ENCODE measurements at regions not wholly inside any gene's neighbourhood (a gene's known extent, or its start where the extent isn't known, plus 50 kb on each side); places are given as distances from the start of the nearest gene placed in this dataset.

DNA sequence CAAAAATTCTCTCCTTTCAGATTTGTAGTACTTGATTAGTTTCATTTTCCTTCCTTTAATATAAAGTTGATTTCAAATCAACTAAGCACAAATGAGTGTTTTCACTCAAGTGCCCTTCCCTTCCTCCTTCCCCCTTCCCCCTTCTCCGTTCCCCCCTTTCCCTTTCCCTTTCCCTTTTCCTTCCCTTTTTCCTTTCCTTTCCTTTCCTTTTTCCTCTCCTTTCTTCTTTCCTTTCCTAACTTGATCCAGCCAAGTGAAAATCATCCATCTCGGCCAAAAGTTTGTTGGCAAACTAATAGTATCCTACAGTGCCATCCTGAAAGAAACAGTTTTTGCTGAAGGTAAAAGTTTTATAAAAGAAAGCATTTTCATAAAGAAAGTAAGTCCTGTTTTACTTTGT lies 85.3 kb upstream of the CD180 start:
- H3K27me3 Mint-ChIP-seq (ENCODE audit: low read depth), result peaks cover 2% of the 10 kb centered on the region; the same call in 1 of the 2 replicates
- no peak overlapping the region for H3K4me2 ChIP-seq (ENCODE audit: insufficient read depth, insufficient read length, low read length)
- H2AK5ac ChIP-seq (ENCODE audit: insufficient read length, low read length), result no peak overlapping the region
- H2AFZ ChIP-seq (ENCODE audit: low read length), result no peak overlapping the region
- no peak overlapping the region for H3K9ac ChIP-seq (ENCODE audit: extremely low read depth, insufficient read length, low read length)
- no peak overlapping the region for H2BK20ac ChIP-seq (ENCODE audit: low read depth, low read length, poor library complexity, severe bottlenecking)
- H2BK120ac ChIP-seq (ENCODE audit: low read depth, low read length, poor library complexity, severe bottlenecking), result no peak overlapping the region
- no peak overlapping the region for H2BK12ac ChIP-seq (ENCODE audit: insufficient read length, low read depth, low read length)
- TF ChIP-seq, protein P1, sequence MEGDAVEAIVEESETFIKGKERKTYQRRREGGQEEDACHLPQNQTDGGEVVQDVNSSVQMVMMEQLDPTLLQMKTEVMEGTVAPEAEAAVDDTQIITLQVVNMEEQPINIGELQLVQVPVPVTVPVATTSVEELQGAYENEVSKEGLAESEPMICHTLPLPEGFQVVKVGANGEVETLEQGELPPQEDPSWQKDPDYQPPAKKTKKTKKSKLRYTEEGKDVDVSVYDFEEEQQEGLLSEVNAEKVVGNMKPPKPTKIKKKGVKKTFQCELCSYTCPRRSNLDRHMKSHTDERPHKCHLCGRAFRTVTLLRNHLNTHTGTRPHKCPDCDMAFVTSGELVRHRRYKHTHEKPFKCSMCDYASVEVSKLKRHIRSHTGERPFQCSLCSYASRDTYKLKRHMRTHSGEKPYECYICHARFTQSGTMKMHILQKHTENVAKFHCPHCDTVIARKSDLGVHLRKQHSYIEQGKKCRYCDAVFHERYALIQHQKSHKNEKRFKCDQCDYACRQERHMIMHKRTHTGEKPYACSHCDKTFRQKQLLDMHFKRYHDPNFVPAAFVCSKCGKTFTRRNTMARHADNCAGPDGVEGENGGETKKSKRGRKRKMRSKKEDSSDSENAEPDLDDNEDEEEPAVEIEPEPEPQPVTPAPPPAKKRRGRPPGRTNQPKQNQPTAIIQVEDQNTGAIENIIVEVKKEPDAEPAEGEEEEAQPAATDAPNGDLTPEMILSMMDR (conservative IDR thresholded peaks at IDR 0.05), result no peak
- H3K36me3 Mint-ChIP-seq (ENCODE audit: insufficient read depth in 1 of 3, low read depth in 3 of 3), result peaks cover 14 to 25% (median 16%) of the 10 kb centered on the region in 3 experiments
- no peak overlapping the region for H3K4ac ChIP-seq (ENCODE audit: low read depth, low read length)
- H4K5ac ChIP-seq (ENCODE audit: insufficient read length, low read depth, low read length), result no peak overlapping the region
- H3K9me3 Mint-ChIP-seq, result peaks cover 26 to 27% of the 10 kb centered on the region in 2 experiments
- peaks cover 2 to 8% of the 10 kb centered on the region in 2 experiments; a peak in 2 of 4 replicates for H3K4me1 Mint-ChIP-seq
- H3K4me1 ChIP-seq (ENCODE audit: insufficient read depth, low read length), result no peaks in the 10 kb centered on the region
- H3K56ac ChIP-seq (ENCODE audit: insufficient read length, low read depth, low read length), result no peak overlapping the region
- no peaks in the 10 kb centered on the region for H3K27me3 ChIP-seq (ENCODE audit: insufficient read depth, low read length)
- H3K23ac ChIP-seq (ENCODE audit: insufficient read length, low read depth, low read length), result no peak overlapping the region
- no peak overlapping the region for H4K8ac ChIP-seq (replicated peaks; ENCODE audit: insufficient read length, low read depth, low read length)
- H3K23me2 ChIP-seq (ENCODE audit: insufficient read length, low read depth, low read length, poor library complexity, severe bottlenecking), result no peaks in the 10 kb centered on the region
- H4K20me1 ChIP-seq (ENCODE audit: control insufficient read depth, insufficient read depth, insufficient read length), result no peaks in the 10 kb centered on the region
- WGBS (ENCODE audit: extremely low coverage, insufficient read length, low lambda C conversion rate), result no CpG with 5 or more reads among the region's 2 CpGs
- H3K27ac ChIP-seq (ENCODE audit: insufficient read length, low read depth, low read length), result no peak overlapping the region
- H3K9me3 ChIP-seq (ENCODE audit: control insufficient read depth, low read depth, low read length), result peaks cover 18% of the 10 kb centered on the region
- no peak overlapping the region for H3K14ac ChIP-seq (ENCODE audit: insufficient read depth, low read length)
- no peak overlapping the region for H2BK5ac ChIP-seq (ENCODE audit: insufficient read length, low read length)
- H3T11ph ChIP-seq (ENCODE audit: low read length), result no peak overlapping the region
- no peaks in the 10 kb centered on the region for H3K79me1 ChIP-seq (ENCODE audit: insufficient read depth, low read depth, low read length, poor library complexity, severe bottlenecking)
- no peak overlapping the region for H4K91ac ChIP-seq (ENCODE audit: insufficient read length, low read depth, low read length)
- H3K4me3 Mint-ChIP-seq, result no peak overlapping the region
- H2BK15ac ChIP-seq (ENCODE audit: low read depth, low read length), result no peak overlapping the region
- no peak overlapping the region for H3K27ac Mint-ChIP-seq
- no peak overlapping the region for H3K18ac ChIP-seq (ENCODE audit: insufficient read length, low read depth, low read length)
- H3K79me2 ChIP-seq (ENCODE audit: insufficient read depth, low read length), result no peaks in the 10 kb centered on the region
- DNase-seq, result no peak
